ENCODE measurements at regions not wholly inside any gene's neighbourhood (a gene's known extent, or its start where the extent isn't known, plus 50 kb on each side); places are given as distances from the start of the nearest gene placed in this dataset.

DNA sequence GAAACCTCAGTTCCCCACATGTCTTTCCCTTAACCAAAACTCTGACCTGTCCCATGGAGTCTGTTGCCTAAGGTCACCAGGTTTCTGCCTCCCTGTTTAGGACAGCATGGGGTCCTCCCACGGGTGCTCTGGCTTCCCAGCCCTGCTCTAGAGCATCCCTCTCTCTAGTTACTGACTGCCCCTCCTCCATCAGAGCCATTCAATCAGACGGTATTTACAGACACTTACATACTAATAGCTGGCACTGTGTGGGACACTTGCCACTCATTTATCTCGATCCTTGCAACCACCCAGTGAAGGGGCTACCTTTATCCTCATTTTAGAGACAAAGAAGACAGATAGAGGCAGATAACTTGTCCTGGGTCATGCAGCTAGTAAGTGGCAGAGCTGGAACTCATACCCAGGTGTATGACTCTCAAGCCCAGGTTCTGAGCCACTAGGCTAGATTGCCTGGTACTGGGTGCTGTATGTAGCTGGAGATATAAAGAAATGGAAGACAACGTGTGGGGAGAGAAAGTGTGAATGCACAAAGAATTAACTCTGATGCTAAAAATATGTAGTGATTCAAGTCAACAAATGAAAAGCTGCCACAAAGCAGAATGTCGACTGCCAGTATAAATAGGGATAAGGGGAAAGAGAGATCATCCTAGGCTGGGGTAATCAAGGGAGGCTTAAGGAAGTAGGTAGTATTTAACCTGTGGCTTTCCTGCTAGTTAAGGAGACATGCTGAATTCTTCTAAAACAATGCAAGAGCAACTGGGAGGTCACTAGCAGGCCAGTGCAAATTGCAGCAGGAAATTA, 52.5 kb upstream of the PDE8B start:
- peaks cover 14% of the 10 kb centered on the region for H3K27me3 Mint-ChIP-seq
- ATAC-seq (ENCODE audit: low read depth) (no peak), DNase-seq (no peak)
- no peaks in the 10 kb centered on the region for H3K4me1 Mint-ChIP-seq
- H3K4me1 ChIP-seq (ENCODE audit: control insufficient read depth in 2 of 2, insufficient read depth in 2 of 2, low read length in 2 of 2): no peaks in the 10 kb centered on the region
- no peak overlapping the region for H3K27ac ChIP-seq (ENCODE audit: low read length in 2 of 2)
- no peak overlapping the region for H3K9ac ChIP-seq (ENCODE audit: low read length)
- H2AFZ ChIP-seq (ENCODE audit: insufficient read depth, low read depth, low read length, poor library complexity, severe bottlenecking): no peak overlapping the region
- TF ChIP-seq, protein P1, sequence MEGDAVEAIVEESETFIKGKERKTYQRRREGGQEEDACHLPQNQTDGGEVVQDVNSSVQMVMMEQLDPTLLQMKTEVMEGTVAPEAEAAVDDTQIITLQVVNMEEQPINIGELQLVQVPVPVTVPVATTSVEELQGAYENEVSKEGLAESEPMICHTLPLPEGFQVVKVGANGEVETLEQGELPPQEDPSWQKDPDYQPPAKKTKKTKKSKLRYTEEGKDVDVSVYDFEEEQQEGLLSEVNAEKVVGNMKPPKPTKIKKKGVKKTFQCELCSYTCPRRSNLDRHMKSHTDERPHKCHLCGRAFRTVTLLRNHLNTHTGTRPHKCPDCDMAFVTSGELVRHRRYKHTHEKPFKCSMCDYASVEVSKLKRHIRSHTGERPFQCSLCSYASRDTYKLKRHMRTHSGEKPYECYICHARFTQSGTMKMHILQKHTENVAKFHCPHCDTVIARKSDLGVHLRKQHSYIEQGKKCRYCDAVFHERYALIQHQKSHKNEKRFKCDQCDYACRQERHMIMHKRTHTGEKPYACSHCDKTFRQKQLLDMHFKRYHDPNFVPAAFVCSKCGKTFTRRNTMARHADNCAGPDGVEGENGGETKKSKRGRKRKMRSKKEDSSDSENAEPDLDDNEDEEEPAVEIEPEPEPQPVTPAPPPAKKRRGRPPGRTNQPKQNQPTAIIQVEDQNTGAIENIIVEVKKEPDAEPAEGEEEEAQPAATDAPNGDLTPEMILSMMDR (IDR thresholded peaks at IDR 0.05): no peak
- TF ChIP-seq EZH2 (IDR thresholded peaks at IDR 0.05; ENCODE audit: borderline replicate concordance, insufficient read depth, low read depth, low read length, poor library complexity, severe bottlenecking): no peak
- no peak overlapping the region for H3K27ac Mint-ChIP-seq
- peaks cover 4% of the 10 kb centered on the region for H3K9me3 Mint-ChIP-seq (ENCODE audit: insufficient read depth)
- POLR2A ChIA-PET: no interaction called here
- intact Hi-C loops (cut with micrococcal nuclease): no loop called here
- no peak overlapping the region for H3K4me2 ChIP-seq (replicated peaks; ENCODE audit: low read depth, low read length, poor library complexity, severe bottlenecking)
- H3K79me2 ChIP-seq (ENCODE audit: control insufficient read depth, insufficient read depth, low read length): no peaks in the 10 kb centered on the region
- no peak overlapping the region for H3K4me3 ChIP-seq (ENCODE audit: control extremely low read depth in 1 of 5, extremely low read depth in 1 of 5, insufficient read depth in 1 of 5, low read depth in 2 of 5, low read length in 4 of 5)
- H3K27me3 ChIP-seq (replicated peaks in 1 of 4; ENCODE audit: control extremely low read depth in 1 of 4, control insufficient read depth in 3 of 4, insufficient read depth in 4 of 4, low read length in 3 of 4): peaks cover 0 to 3% (median 0%) of the 10 kb centered on the region in 4 experiments
- no peaks in the 10 kb centered on the region for H4K20me1 ChIP-seq (ENCODE audit: control insufficient read depth, insufficient read depth, low read length, poor library complexity, severe bottlenecking)
- 71% methylated on average over 4 of the region's 5 CpGs for WGBS (ENCODE audit: insufficient coverage)
- CTCF ChIA-PET: no interaction called here
- no peaks in the 10 kb centered on the region for H3K36me3 ChIP-seq (replicated peaks in 1 of 2; ENCODE audit: control extremely low read depth in 1 of 2, control insufficient read depth in 1 of 2, extremely low read depth in 1 of 2, insufficient read depth in 2 of 2, low read length in 1 of 2)
- H3K4me3 Mint-ChIP-seq: no peak overlapping the region
- no peaks in the 10 kb centered on the region for H3K9me3 ChIP-seq (ENCODE audit: control extremely low read depth in 1 of 3, control insufficient read depth in 2 of 3, insufficient read depth in 1 of 3, low read length in 2 of 3)

DNA sequence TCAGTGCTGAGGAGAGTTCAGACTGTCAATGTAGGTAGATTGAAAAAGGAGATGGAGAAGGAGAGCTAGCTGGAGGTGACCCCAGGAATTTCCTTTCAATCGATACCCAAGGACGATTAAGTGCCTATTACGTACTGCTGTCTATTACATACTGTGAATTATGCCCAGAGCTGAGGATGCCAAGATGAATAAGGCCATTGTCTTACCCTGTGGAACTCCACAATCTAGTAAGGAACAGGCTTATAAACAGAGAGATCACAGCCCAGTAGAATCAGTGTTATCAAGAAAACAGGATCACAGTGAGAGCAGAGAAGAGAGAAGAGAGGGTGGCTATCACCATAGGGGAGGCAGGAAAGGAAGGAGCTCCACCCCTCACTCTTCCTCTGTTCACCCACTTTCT, 54.1 kb upstream of the PDE8B start:
- H3K9me3 Mint-ChIP-seq (ENCODE audit: insufficient read depth): peaks cover 2% of the 10 kb centered on the region
- Histone ChIP-seq H3K36me3 (replicated peaks in 1 of 2; ENCODE audit: control extremely low read depth in 1 of 2, control insufficient read depth in 1 of 2, extremely low read depth in 1 of 2, insufficient read depth in 2 of 2, low read length in 1 of 2) (no peaks in the 10 kb centered on the region), H3K9me3 (ENCODE audit: control extremely low read depth in 1 of 3, control insufficient read depth in 2 of 3, insufficient read depth in 1 of 3, low read length in 2 of 3) (no peaks in the 10 kb centered on the region), H3K4me1 (ENCODE audit: control insufficient read depth in 2 of 2, insufficient read depth in 2 of 2, low read length in 2 of 2) (no peaks in the 10 kb centered on the region), H3K4me3 (ENCODE audit: control extremely low read depth in 1 of 5, extremely low read depth in 1 of 5, insufficient read depth in 1 of 5, low read depth in 2 of 5, low read length in 4 of 5) (no peak overlapping the region), H4K20me1 (ENCODE audit: control insufficient read depth, insufficient read depth, low read length, poor library complexity, severe bottlenecking) (no peaks in the 10 kb centered on the region), H3K27ac (ENCODE audit: low read length in 2 of 2) (no peak overlapping the region), H3K27me3 (replicated peaks in 1 of 4; ENCODE audit: control extremely low read depth in 1 of 4, control insufficient read depth in 3 of 4, insufficient read depth in 4 of 4, low read length in 3 of 4) (peaks cover 0 to 3% (median 0%) of the 10 kb centered on the region in 4 experiments), H3K4me2 (replicated peaks; ENCODE audit: low read depth, low read length, poor library complexity, severe bottlenecking) (no peak overlapping the region), H2AFZ (ENCODE audit: insufficient read depth, low read depth, low read length, poor library complexity, severe bottlenecking) (no peak overlapping the region), H3K79me2 (ENCODE audit: control insufficient read depth, insufficient read depth, low read length) (no peaks in the 10 kb centered on the region), H3K9ac (ENCODE audit: low read length) (no peak overlapping the region)
- H3K4me3 Mint-ChIP-seq: no peak overlapping the region
- intact Hi-C loops (cut with micrococcal nuclease): no loop called here
- peaks cover 8% of the 10 kb centered on the region for H3K27me3 Mint-ChIP-seq
- H3K4me1 Mint-ChIP-seq: no peaks in the 10 kb centered on the region
- CTCF ChIA-PET: no interaction called here
- 100% methylated on average over 3 of the region's 3 CpGs for WGBS (ENCODE audit: insufficient coverage)
- TF ChIP-seq, protein P1 (IDR thresholded peaks at IDR 0.05): no peak
- no peak for TF ChIP-seq EZH2 (IDR thresholded peaks at IDR 0.05; ENCODE audit: borderline replicate concordance, insufficient read depth, low read depth, low read length, poor library complexity, severe bottlenecking)
- DNase-seq (no peak), ATAC-seq (ENCODE audit: low read depth) (no peak)
- H3K27ac Mint-ChIP-seq: no peak overlapping the region
- POLR2A ChIA-PET: no interaction called here
